Stimulated activated CD4-positive, alpha-beta T cell treated with anti-CD3 and anti-CD28 coated beads, Interleukin-2, amount 100 ng/mL, for 24 hours (primary cell): ENCODE measurements at regions not wholly inside any gene's neighbourhood (a gene's known extent, or its start where the extent isn't known, plus 50 kb on each side); places are given as distances from the start of the nearest gene placed in this dataset.
"Not testable (repeated sequence)": the region's sequence is repeated elsewhere in the genome, so short reads cannot be mapped to it uniquely, and the experiment has no call there.

Experiments used
- DNase-seq, 2 donors: peaks; one replicate each; pipeline ENCODE4 v3.0.0-alpha.2; 2020

DNA sequence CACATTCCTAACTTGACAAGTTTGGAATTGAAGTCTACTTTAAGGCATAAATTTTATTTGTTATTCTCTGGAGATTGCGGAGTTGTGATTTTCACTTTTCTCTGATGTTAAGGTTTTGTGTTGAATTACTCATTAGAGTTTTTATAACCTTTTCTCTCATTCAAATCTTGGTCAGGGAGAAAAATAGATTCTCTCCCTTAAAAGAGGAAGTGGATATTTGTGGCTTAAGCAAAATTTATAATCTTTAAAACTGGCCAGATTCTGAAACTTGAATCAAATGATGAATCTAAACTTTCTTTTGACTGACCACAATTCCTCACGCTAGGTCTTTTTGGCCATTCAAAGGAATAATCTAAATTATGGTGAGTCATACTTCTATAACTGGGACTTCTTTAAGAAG is 361.4 kb downstream of the TEX13C start:
- no peak for DNase-seq

- no peak for DNase-seq
Observed at GRCh38 chrX:125681507-125681906, 361.8 kb downstream of the TEX13C start.

- not testable (repeated sequence) for DNase-seq
Observed at GRCh38 chrX:125690522-125690921, 370.9 kb downstream of the TEX13C start.

DNA sequence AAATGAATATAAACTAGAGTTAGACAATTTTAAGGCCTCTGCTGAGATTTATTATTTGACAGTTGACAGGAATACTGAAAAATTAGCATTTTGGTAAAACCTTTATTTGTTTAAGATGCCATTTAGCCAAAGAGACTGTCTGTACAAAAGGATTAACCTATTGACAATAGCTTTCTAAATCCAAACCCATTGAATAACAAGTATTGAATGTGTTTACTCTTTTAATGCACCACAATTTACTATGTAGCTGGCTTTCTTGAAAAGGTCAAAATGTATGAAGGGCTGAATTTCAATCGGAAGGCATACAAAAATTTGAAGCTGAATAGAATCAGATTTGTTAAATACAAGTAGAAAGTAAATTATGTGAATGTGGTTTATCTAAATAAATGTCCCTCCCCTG is 374.5 kb downstream of the TEX13C start:
- DNase-seq, result no peak

DNA sequence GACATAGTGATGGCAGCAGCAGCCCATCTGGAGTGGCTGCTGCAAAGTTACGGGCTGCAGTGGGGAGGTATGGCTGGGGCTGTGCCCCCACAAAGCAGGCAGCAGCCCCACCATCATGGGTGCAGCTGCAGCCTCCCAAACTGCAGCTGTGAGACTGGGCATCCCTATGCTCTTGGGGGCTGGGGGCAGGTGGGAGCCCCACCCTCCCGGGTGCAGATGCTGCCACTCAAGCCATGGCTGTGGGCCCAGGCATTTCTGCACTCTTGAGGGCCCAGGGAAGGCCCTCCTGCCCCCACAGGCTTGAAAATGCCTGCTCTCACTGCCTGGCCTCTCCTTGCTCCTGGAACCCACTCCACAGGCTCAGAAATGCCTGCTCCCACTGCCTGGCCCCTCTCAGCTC is 389.4 kb downstream of the TEX13C start:
- DNase-seq, result no peak

DNA sequence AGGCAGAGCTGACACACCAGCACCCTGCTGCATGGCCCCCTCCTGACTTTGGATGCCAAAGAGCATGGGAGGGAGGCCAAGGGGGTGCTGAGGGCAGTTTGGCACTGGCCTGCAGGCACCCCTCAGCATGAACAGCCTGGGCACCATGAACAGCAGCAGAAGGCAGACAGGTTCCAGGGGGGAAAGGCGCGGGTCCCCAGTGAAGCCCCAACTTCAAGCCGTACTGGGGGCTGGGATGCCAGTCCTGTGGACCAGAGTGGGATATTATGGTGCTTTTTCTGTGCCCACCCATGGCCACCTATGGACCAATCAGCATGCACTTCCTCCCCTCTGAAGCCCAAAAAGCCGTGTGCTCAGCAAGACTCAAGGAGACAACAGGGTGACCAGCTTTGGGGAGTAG is 389.9 kb downstream of the TEX13C start:
- DNase-seq, result no peak

- no peak for DNase-seq
Observed at GRCh38 chrX:125710403-125711062, 390.9 kb downstream of the TEX13C start.

DNA sequence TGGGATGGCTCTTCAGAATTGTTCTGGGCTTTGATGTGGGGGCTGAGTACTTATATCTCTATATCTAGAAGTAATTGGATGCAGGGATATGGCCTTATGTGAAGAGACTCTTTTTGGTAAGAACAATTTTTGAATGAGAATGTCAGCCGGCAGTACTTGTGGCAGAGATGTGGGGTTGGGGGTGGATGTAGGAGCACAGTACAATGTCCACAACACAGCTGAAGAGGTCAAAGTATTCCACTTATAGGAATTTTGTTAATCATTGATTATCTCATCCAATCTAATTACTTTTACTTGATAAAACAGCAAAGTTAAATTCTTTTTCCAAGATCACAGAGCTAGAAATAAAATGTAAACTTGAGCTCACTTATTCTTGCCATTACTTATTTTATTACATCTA is 391.4 kb downstream of the TEX13C start:
- DNase-seq, result no peak

DNA sequence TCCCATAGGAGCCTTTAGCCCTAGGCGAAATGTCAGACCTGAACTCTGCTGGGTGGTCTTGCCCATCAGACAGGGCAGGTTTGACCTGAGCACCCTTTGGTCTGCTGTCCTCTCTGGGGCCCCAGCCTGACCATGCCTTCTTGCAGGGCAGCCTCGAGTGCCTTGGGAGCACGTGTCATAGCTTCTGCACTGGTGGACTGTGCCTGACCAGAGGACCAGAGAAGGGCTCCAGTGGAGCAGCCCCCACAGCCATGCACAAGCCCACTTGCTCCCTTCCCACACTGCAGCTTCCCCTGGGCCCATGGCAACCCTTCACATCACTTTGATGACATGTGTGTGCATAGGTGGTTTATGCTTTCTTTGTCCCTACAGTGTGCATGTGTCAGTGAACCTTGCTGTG is 394.0 kb downstream of the TEX13C start:
- no peak for DNase-seq

DNA sequence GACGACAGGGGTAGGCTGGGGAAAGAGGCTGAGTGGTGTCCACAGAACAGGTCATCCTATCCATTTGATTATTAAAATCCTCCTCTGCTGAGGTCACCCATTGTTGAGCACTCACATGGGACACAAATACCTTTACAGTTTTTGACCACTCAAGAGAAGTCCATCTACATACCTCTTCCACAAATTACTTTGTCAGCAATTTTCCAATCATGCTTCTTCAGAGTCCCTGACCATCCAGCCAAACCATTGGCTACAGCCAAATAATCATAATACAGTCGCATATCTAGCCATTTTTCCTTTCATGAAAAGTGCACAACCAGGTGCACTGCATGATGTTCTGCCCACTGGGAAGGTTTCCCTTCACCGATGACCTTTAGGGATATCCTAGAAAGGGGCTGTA is 407.4 kb downstream of the TEX13C start:
- no peak for DNase-seq

DNA sequence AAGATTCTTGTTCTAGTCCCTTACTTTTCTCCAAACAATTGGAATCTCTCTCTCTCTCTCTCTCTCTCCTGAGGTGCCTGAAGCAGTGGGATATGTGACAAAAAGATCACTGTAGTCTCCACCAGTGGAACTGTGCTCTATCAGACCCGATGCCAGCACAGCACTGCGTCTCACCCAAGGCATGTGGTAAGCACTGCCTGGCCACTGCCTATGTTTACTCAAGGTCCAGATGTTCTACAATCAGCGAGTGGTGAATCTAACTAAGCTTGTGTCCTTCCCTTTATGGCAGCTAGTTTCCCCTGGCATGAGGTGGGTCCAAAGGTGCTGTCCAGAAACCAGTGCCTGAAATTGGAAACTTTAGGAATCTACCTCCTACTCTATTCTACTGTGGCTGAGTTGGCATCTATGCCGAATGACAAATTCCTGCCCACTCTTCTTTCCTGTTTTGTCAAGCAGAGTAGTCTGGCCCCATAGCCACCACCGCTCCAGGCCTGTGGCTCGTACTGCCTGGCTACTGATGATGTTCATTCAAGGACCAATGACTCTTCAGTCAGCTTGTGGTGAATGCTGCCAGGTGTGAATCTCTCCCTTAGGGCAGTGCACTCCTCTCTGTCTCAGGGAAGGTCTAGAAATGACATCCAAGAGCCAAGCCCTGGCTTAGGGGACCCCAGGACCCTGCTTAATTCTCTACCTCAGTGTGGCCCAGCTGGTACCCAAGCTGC is 416.5 kb downstream of the TEX13C start:
- DNase-seq, result no peak

DNA sequence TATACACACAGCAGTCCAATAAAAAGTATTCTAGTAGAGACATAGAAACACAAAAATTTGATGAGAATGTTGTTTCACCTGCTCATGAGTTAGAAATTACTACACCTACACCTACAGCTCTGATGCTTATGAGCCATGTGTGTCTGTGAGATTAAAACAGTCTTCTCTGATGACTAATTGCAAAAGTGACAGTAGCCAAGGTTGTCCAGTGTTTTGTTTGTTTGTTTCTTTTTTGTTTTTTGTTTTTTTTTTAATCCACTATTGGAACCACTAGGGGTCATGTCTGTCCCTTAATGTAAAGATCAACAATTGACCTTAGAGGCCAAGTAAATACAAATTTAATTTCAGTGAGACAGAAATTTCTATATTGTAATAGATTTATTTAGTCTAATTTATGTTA is 423.1 kb downstream of the TEX13C start:
- DNase-seq, result no peak

DNA sequence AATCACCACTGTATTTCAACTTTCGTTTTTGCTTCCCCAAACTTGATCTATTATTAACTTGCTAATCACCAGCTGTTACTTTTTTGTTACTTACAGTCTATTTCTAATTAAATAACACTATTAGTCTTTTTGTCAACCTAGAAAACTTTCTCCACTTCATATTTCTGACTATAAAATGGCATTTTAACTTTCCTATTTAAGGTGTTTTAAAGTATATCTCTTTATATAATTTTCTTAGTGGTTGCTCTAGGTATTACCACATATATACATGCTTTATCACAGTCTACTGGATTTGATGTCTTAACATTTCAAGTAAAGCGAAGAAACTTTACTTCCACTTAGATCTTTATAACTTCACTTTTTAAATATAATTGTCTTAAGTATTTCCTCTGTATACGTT is 421.2 kb downstream of the DCAF12L2 start:
- DNase-seq, result no peak

DNA sequence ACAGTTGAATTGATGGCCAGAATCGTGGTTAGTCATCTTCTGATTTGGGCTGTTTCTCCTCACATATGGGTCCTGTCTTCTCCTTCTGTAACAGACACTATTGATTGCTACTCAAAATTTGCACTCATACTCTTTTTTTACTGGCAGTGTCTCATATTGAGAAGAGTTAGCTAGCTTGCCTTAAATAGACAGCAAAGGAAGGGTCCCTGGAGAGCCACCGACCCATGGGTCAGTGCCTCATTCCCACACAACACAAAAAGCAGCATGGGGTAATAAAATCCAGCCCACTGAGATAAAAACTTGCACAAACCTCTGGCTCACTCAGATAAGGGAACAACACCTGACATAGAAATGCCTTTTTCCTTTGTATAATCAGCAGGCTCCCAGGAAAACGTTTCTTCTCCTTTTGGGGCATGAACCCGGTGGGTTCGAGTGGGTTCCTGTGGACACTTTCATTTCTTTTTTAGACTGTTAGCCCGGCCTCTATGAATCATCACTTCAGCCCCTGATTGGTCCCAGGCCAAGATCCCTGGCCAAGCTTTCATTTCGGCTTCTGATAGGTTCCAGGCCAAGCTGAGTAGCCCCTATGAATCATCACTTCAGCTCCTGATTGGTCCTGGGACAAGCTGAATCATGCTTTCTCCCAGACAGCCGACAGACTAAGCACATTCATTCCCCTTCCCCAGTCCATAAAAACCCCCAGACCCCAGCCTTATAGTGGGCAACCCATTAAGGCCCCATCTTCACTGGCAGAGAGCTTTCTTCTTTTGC is 408.1 kb downstream of the DCAF12L2 start:
- DNase-seq, result no peak

DNA sequence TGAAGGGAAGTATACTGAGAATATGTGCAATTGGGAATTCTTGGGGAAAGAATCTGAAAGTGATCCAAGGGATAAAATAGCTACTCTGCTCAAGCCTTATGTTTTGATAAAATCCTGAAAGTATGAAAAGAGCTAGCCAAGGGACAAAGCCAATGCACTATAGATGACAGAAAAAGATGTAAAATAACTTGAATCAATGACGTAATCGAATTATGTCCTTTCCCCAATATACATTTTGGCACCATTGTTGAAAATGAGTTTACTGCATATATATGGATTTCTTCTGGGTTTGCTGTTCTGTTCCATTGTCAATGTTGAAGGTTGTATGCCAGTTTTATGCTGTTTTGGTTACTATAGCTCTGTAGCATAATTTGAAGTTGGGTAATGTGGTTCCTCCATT is 407.3 kb downstream of the DCAF12L2 start:
- no peak for DNase-seq

- DNase-seq, result no peak
Observed at GRCh38 chrX:125762954-125763353, 403.1 kb downstream of the DCAF12L2 start.

GRCh38 chrX:125765347-125765746 is 400.7 kb downstream of the DCAF12L2 start:
- DNase-seq, result no peak

- DNase-seq, result no peak
Observed at GRCh38 chrX:125769628-125770027, 396.5 kb downstream of the DCAF12L2 start.

- no peak for DNase-seq
Observed at GRCh38 chrX:125778261-125778660, 387.8 kb downstream of the DCAF12L2 start.

DNA sequence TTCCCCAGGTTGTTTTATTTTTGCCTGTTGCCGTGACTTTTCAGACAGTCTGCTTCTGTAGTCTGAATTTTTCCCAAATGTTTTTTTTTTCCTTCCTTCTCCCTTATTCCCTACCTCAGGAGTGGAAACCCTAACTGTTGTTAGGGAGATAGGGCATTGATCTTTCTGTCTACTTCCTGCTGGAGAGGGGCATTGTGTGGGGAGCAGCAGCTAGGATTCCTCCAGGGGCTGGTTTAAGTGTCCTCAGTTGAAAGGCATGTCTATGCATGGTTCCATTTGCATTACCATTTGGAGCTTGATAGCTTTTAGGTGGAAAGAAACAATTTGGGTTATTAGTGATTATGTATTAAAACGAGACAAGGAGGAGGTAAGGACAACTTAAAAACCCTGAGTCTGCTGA is 383.9 kb downstream of the DCAF12L2 start:
- no peak for DNase-seq

DNA sequence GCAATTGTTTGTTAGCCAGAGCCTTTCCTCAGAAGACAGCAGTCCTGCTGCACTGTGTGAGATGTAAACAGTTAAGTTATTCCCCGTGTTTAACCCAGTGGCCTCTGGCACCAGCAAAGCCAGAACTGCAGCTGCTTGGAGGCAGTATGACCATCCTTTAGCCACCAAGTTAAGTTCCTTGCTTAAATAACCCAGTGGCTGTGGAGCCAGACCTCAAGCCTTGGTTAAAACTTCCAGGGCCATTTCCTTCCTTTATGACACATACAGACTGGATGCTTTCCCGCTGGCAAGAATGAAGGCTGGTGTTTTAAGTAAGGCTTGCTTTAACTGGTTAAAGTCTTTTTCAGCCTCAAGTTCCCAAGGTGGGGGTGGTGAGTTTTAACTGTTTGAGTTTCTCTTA is 379.8 kb downstream of the DCAF12L2 start:
- DNase-seq, result no peak

GRCh38 chrX:125791787-125792186 is 374.3 kb downstream of the DCAF12L2 start:
- no peak for DNase-seq

DNA sequence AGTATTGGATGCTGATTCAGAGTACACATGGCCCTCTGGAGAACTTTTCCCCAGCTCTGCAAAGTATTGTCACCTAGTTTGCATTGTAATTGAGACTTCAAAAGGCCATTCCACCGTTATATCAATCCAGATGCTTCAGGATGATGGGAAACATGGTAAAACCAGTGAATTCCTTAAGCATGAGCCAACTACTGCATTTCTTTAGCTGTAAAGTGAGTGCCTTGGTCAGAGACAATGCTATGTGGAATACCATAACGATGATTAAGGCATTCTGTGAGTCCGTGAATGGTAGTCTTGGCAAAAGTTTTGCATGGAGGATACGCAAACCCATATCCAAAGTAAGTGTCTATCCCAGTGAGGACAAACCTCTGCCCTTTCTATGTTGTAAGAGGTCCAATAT is 355.2 kb downstream of the DCAF12L2 start:
- DNase-seq, result no peak

- DNase-seq, result no peak
Observed at GRCh38 chrX:125826080-125826479, 340.0 kb downstream of the DCAF12L2 start.
